ENCODE measurements at regions not wholly inside any gene's neighbourhood (a gene's known extent, or its start where the extent isn't known, plus 50 kb on each side); places are given as distances from the start of the nearest gene placed in this dataset.

DNA sequence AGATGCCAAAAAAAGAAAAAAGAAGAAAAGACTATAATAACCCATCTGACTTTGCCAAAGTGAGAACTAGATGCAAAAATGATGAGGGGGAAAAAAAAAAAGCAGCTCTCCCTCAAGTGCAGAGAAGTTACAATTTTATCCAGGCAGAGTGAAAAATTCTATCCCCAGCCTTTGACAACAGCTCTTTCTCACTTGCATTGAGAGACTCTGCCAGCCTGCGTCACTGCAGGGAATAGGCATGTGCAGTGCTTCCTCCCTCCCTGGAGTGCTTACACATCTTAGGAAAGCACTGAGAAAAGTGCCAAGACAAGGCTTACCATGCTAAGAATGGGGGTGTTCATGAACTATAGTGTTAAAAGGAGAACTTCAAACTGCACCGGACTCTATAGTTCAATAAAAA, 418.6 kb upstream of the TYRP1 start:
- no peak for FAIRE-seq
- POLR2A ChIA-PET: no interaction called here
- CTCF ChIA-PET: no interaction called here
- no peak for ATAC-seq
- WGBS (ENCODE audit: missing lambda C conversion rate): 36% methylated on average over 2 of the region's 2 CpGs
- no peaks in the 10 kb centered on the region for H3K9me3 ChIP-seq
- H3K4me1 ChIP-seq: no peaks in the 10 kb centered on the region
- TF ChIP-seq CHD4 (IDR thresholded peaks at IDR 0.05; ENCODE audit: borderline replicate concordance) (no peak), NR3C1 (IDR thresholded peaks at IDR 0.05) (no peak), RAD21 (conservative IDR thresholded peaks at IDR 0.05 in 1 of 2, IDR thresholded peaks at IDR 0.05 in 1 of 2) (no peak)
- TF ChIP-seq, protein P1, sequence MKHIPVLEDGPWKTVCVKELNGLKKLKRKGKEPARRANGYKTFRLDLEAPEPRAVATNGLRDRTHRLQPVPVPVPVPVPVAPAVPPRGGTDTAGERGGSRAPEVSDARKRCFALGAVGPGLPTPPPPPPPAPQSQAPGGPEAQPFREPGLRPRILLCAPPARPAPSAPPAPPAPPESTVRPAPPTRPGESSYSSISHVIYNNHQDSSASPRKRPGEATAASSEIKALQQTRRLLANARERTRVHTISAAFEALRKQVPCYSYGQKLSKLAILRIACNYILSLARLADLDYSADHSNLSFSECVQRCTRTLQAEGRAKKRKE (CRISPR knock-in tag; IDR thresholded peaks at IDR 0.05; ENCODE audit: low read depth): no peak
- no peak overlapping the region for H3K27ac ChIP-seq
- no peak overlapping the region for H3K4me3 ChIP-seq
- no peak for DNase-seq (ENCODE audit: low read depth in 1 of 2, low spot score in 1 of 2)
- H3K4me2 ChIP-seq: no peak overlapping the region

DNA sequence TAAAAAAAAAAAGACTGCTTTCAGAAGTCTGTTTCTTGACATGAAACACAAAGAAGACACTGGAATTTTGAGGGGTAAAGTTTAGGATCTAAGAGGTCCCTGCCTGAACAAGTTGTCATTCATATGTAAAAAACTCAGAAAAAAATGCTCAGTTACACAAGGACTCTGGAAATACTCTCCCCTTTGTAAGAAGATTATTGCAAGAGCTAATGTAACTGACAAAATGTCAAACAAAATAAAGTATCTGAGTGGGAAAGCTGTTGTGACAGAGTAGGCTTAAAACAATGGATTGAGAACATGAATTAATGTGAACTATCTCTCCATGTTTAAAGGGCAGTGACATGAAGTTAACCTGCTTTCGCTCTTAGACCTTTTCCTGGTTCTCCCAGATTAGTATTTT, 416.7 kb upstream of the TYRP1 start:
- no peak for TF ChIP-seq FOXS1 (CRISPR knock-in tag; IDR thresholded peaks at IDR 0.05)
- WGBS (ENCODE audit: missing lambda C conversion rate): 0% methylated on average over 1 of the region's 1 CpG
- ATAC-seq (no peak), FAIRE-seq (no peak), DNase-seq (ENCODE audit: low read depth in 1 of 2, low spot score in 1 of 2) (no peak)
- Histone ChIP-seq H3K27ac (no peak overlapping the region), H3K4me1 (no peaks in the 10 kb centered on the region), H3K4me2 (no peak overlapping the region), H3K9me3 (no peaks in the 10 kb centered on the region), H3K4me3 (no peak overlapping the region)
- POLR2A ChIA-PET: no interaction called here
- CTCF ChIA-PET: no interaction called here

DNA sequence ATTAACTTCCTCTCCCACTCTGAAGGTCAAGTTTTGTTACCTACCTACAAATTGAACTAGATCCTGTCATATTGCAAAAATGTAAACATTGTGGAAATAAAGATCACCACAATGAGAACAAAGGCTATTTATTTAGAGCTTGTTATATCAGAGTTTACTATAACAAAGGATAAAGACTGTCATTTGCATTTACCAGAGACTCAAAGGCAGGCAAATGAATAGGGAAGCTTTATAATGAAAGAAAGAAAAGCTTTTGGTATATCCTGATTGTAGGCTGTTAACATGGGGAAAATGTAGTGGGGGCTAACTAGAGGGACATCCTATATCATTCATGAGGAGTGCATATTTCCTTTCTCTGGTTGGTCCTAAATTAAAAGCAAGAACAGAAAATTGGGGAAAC, 403.5 kb upstream of the TYRP1 start:
- ChIA-PET CTCF (no interaction called here), POLR2A (no interaction called here)
- H3K4me2 ChIP-seq: no peak overlapping the region

DNA sequence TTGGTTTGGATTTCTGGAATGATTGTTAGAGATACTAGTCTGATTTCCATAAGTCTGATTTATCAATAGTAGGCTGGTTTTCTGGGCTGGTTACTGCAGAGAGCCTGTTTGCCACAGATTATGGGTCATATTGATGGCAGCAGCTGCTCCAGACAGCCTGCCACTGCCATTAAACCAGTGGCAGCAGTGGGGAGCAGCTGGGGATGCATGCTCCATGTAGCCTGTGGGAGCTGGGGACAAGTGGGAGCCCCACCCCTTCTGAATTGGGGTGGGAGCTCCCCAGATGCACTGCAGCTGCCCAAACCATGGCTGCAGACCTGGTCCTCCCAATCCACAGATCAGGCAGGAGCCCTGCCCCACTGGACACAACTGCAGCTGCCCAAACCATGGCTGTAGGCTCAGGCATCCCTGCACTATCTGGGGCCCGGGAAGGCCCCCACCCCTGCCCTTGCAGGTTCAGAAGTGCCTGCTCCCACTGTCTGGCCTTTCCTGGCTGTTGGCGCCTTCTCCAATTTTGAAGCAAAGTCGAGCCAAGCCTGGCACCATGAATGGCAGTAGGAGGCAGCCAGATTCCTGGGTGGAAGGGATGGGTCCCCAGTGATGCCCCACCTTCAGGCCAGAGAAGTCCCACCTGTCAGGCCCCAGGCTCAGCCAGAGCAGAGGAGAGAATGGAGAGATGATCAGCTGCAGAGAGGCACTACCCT, 402.9 kb upstream of the TYRP1 start:
- 14% methylated on average over 3 of the region's 3 CpGs for WGBS (ENCODE audit: missing lambda C conversion rate)
- Histone ChIP-seq H3K27ac (no peak overlapping the region), H3K4me3 (no peak overlapping the region), H3K4me2 (no peak overlapping the region), H3K9me3 (no peaks in the 10 kb centered on the region), H3K4me1 (no peaks in the 10 kb centered on the region)
- no peak for TF ChIP-seq RARB (CRISPR knock-in tag; IDR thresholded peaks at IDR 0.05)
- no peak for TF ChIP-seq CBX2 (IDR thresholded peaks at IDR 0.05; ENCODE audit: borderline replicate concordance, low read depth)
- no peak for TF ChIP-seq POLR2AphosphoS2 (conservative IDR thresholded peaks at IDR 0.05; ENCODE audit: low read length)
- no peak for TF ChIP-seq SMC3 (IDR thresholded peaks at IDR 0.05)
- no peak for TF ChIP-seq RFX5 (IDR thresholded peaks at IDR 0.05)
- TF ChIP-seq, protein P2, sequence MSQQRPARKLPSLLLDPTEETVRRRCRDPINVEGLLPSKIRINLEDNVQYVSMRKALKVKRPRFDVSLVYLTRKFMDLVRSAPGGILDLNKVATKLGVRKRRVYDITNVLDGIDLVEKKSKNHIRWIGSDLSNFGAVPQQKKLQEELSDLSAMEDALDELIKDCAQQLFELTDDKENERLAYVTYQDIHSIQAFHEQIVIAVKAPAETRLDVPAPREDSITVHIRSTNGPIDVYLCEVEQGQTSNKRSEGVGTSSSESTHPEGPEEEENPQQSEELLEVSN (IDR thresholded peaks at IDR 0.05; ENCODE audit: borderline replicate concordance, low read depth): no peak
- TF ChIP-seq, protein P3, sequence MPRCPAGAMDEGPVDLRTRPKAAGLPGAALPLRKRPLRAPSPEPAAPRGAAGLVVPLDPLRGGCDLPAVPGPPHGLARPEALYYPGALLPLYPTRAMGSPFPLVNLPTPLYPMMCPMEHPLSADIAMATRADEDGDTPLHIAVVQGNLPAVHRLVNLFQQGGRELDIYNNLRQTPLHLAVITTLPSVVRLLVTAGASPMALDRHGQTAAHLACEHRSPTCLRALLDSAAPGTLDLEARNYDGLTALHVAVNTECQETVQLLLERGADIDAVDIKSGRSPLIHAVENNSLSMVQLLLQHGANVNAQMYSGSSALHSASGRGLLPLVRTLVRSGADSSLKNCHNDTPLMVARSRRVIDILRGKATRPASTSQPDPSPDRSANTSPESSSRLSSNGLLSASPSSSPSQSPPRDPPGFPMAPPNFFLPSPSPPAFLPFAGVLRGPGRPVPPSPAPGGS (IDR thresholded peaks at IDR 0.05): no peak
- TF ChIP-seq, protein P4, sequence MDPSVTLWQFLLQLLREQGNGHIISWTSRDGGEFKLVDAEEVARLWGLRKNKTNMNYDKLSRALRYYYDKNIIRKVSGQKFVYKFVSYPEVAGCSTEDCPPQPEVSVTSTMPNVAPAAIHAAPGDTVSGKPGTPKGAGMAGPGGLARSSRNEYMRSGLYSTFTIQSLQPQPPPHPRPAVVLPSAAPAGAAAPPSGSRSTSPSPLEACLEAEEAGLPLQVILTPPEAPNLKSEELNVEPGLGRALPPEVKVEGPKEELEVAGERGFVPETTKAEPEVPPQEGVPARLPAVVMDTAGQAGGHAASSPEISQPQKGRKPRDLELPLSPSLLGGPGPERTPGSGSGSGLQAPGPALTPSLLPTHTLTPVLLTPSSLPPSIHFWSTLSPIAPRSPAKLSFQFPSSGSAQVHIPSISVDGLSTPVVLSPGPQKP (IDR thresholded peaks at IDR 0.05; ENCODE audit: low read depth, low read length): no peak
- TF ChIP-seq CHD2 (IDR thresholded peaks at IDR 0.05; ENCODE audit: low read length, partially characterized antibody): no peak
- no peak for TF ChIP-seq GATA3 (IDR thresholded peaks at IDR 0.05; ENCODE audit: borderline replicate concordance)
- TF ChIP-seq EP300 (IDR thresholded peaks at IDR 0.05): no peak
- TF ChIP-seq, protein P5, sequence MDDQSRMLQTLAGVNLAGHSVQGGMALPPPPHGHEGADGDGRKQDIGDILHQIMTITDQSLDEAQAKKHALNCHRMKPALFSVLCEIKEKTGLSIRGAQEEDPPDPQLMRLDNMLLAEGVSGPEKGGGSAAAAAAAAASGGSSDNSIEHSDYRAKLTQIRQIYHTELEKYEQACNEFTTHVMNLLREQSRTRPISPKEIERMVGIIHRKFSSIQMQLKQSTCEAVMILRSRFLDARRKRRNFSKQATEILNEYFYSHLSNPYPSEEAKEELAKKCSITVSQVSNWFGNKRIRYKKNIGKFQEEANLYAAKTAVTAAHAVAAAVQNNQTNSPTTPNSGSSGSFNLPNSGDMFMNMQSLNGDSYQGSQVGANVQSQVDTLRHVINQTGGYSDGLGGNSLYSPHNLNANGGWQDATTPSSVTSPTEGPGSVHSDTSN (IDR thresholded peaks at IDR 0.05): no peak
- DNase-seq (ENCODE audit: low read depth in 1 of 2, low spot score in 1 of 2) (no peak), FAIRE-seq (no peak), ATAC-seq (no peak)
- POLR2A ChIA-PET: no interaction called here
- CTCF ChIA-PET: no interaction called here

More for the DNA sequence above, 403.5 kb upstream of the TYRP1 start:
- no peak overlapping the region for H3K27ac ChIP-seq
- FAIRE-seq (no peak), ATAC-seq (no peak), DNase-seq (ENCODE audit: low read depth in 1 of 2, low spot score in 1 of 2) (no peak)
- no peaks in the 10 kb centered on the region for H3K9me3 ChIP-seq
- H3K4me1 ChIP-seq: no peaks in the 10 kb centered on the region
- TF ChIP-seq, protein P1 (CRISPR knock-in tag; IDR thresholded peaks at IDR 0.05; ENCODE audit: low read depth): no peak
- TF ChIP-seq MYC (IDR thresholded peaks at IDR 0.05; ENCODE audit: borderline replicate concordance, low read length): no peak
- TF ChIP-seq, protein P2 (IDR thresholded peaks at IDR 0.05; ENCODE audit: borderline replicate concordance, low read depth): no peak
- no peak overlapping the region for H3K4me3 ChIP-seq

All from A549 (cell line).